Stomach (tissue), 8 donors: ENCODE measurements at regions not wholly inside any gene's neighbourhood (a gene's known extent, or its start where the extent isn't known, plus 50 kb on each side); places are given as distances from the start of the nearest gene placed in this dataset.

Experiments used
- DNase-seq, 2 donors: peaks; one replicate each; pipeline versions ENCODE4 v3.0.0 to v3.0.0-alpha.2; 2013 to 2019
- H3K27ac ChIP-seq, 5 donors: fragments of 200-600 bp in 4 of 5; sonication (generic) in 4 of 5; one replicate each; pipeline ENCODE4 v1.5.1; 2013 to 2019; ENCODE audit warnings: mild to moderate bottlenecking in 1 of 5, moderate library complexity in 1 of 5
- H3K27me3 ChIP-seq, 3 donors: fragments of 200-600 bp; sonication (generic); one replicate each; pipeline ENCODE4 v1.5.1; 2017 to 2019; ENCODE audit warnings: mixed run types in 1 of 3
- H3K36me3 ChIP-seq, 4 donors: fragments of 200-600 bp; sonication (generic); 1 replicate in 3 of 4; 2 replicates in 1 of 4; pipeline ENCODE4 v1.5.1; 2016 to 2019
- H3K4me1 ChIP-seq, 4 donors: fragments of 200-600 bp; sonication (generic); one replicate each; pipeline ENCODE4 v1.5.1; 2016 to 2019
- H3K4me3 ChIP-seq, 4 donors: fragments of 200-600 bp; sonication (generic) in 3 of 4; one replicate each; pipeline ENCODE4 v1.5.1; 2016 to 2019; ENCODE audit warnings: mild to moderate bottlenecking in 1 of 4
- H3K9me3 ChIP-seq, 4 donors: fragments of 200-600 bp; sonication (generic); one replicate each; pipeline ENCODE4 v1.5.1; 2016 to 2019
- EP300 ChIP-seq: sonication (generic); formaldehyde crosslinking; IDR thresholded peaks from one replicate; pipeline ENCODE4 v1.6.1; 2017; ENCODE audit warnings: antibody characterized with exemption
- POLR2A ChIP-seq, 4 donors: fragments of 450-650 bp; IDR thresholded peaks; one replicate each; pipeline ENCODE4 v1.6.1; 2016; ENCODE audit warnings: antibody characterized with exemption in 4 of 4, control low read depth in 2 of 4, mild to moderate bottlenecking in 1 of 4, moderate library complexity in 1 of 4
- POLR2AphosphoS5 ChIP-seq, 3 donors: sonication (generic); formaldehyde crosslinking; IDR thresholded peaks; one replicate each; pipeline ENCODE4 v1.6.1; 2016; ENCODE audit warnings: antibody characterized with exemption in 3 of 3
- WGBS, 5 donors: extraction: QIAGEN DNeasy Blood & Tissue Kit in 3 of 5; methylation state at CpG; one replicate each; pipeline versions ENCODE4 v1.1.5 to v1.1.7; 2013 to 2018; 5-methylcytosine and 5-hydroxymethylcytosine counted together
- intact Hi-C: fragments of 100-400 bp; cut with DNase I; formaldehyde crosslinking; loops from one replicate; pipeline ENCODE4 v1.15.1; 2023; ENCODE audit warnings: low total_unique reads
- TF ChIP-seq, protein P1 (sequence below), 7 experiments: fragments of 450-650 bp in 4 of 7; fragments of 200-600 bp in 3 of 7; sonication (generic) in 3 of 7; IDR thresholded peaks; one replicate each; pipeline ENCODE4 v1.5.1; 2016 to 2019; ENCODE audit warnings: antibody characterized with exemption in 7 of 7, control low read depth in 2 of 7, mild to moderate bottlenecking in 1 of 7
- donor health status: healthy with polysubstance abuse.
- donor health status: Bipolar disorder and iron deficiency.
- donor health status: healthy.

DNA sequence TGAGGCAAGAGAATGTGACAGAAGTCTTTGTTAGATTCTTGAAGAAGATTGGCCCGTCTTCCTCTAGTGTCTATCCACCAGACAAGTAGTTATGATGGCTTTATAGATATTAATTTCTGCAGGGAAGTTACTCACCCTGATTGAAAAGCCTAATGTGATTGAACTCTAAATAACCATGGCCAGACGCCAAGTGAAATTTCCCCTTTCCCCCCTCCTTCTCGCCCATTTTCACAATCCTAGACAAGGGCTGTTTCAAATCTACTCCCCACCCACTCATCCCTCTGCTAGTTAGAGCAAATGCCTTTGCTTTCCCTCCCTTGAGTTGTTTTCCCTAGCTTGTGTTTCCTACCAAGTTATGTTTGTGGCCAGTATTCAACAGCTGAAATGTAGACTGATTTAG lies 182.5 kb downstream of the TMEM167A start:
- Histone ChIP-seq H3K27me3 (no peaks in the 10 kb centered on the region), H3K4me3 (no peak overlapping the region), H3K27ac (no peak overlapping the region), H3K9me3 (no peaks in the 10 kb centered on the region), H3K4me1 (no peaks in the 10 kb centered on the region), H3K36me3 (no peaks in the 10 kb centered on the region)
- intact Hi-C loops, result no loop called here
- TF ChIP-seq POLR2A (IDR thresholded peaks at IDR 0.05), result no peak
- no peak for TF ChIP-seq POLR2AphosphoS5 (IDR thresholded peaks at IDR 0.05)
- TF ChIP-seq, protein P1, sequence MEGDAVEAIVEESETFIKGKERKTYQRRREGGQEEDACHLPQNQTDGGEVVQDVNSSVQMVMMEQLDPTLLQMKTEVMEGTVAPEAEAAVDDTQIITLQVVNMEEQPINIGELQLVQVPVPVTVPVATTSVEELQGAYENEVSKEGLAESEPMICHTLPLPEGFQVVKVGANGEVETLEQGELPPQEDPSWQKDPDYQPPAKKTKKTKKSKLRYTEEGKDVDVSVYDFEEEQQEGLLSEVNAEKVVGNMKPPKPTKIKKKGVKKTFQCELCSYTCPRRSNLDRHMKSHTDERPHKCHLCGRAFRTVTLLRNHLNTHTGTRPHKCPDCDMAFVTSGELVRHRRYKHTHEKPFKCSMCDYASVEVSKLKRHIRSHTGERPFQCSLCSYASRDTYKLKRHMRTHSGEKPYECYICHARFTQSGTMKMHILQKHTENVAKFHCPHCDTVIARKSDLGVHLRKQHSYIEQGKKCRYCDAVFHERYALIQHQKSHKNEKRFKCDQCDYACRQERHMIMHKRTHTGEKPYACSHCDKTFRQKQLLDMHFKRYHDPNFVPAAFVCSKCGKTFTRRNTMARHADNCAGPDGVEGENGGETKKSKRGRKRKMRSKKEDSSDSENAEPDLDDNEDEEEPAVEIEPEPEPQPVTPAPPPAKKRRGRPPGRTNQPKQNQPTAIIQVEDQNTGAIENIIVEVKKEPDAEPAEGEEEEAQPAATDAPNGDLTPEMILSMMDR (IDR thresholded peaks at IDR 0.05), result no peak
- no peak for TF ChIP-seq EP300
- peak in 1 of 2 donors; percentile 69 for DNase-seq
- WGBS, 5 donors, result 27 to 35% (median 31%) methylated on average over 3 of the region's 3 CpGs

DNA sequence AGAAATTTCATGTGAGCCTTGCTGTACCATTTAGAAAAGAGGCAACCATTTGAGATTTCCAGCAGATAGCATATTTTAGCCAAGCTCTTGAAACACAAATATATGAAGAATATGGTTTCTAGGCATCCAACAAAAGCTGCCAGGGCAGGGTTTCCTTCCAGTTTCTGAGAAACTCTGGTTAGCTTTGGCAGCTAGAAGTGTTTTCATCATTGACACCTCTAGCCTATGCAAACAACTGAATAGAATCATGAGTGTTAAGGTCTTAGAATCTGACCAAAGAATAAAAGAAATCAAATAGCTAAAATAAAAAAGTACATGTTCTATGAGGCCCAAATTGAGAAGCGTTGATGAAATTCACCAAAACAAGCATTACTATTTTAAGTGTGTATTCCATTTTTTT lies 188.1 kb downstream of the TMEM167A start:
- DNase-seq, result no peak
- Histone ChIP-seq H3K36me3 (no peaks in the 10 kb centered on the region), H3K9me3 (no peaks in the 10 kb centered on the region), H3K27ac (no peak overlapping the region), H3K27me3 (no peaks in the 10 kb centered on the region), H3K4me3 (no peak overlapping the region), H3K4me1 (no peaks in the 10 kb centered on the region)
- intact Hi-C loops, result no loop called here
- WGBS, 5 donors, result 91 to 100% (median 94%) methylated on average over 1 of the region's 1 CpG
- TF ChIP-seq POLR2AphosphoS5 (IDR thresholded peaks at IDR 0.05) (no peak), EP300 (no peak), POLR2A (IDR thresholded peaks at IDR 0.05) (no peak)
- TF ChIP-seq, protein P1 (IDR thresholded peaks at IDR 0.05), result no peak

GRCh38 chr5:82886911-82887310 lies 190.3 kb downstream of the TMEM167A start:
- 61 to 71% (median 63%) methylated on average over 1 of the region's 1 CpG for WGBS, 5 donors
- DNase-seq, result no peak
- intact Hi-C loops, result no loop called here
- H3K27me3 ChIP-seq, result no peaks in the 10 kb centered on the region
- H3K27ac ChIP-seq, result no peak overlapping the region
- no peaks in the 10 kb centered on the region for H3K9me3 ChIP-seq
- no peak overlapping the region for H3K4me3 ChIP-seq
- TF ChIP-seq, protein P1 (IDR thresholded peaks at IDR 0.05), result no peak
- no peak for TF ChIP-seq POLR2A (IDR thresholded peaks at IDR 0.05)
- no peak for TF ChIP-seq EP300
- no peaks in the 10 kb centered on the region for H3K4me1 ChIP-seq
- no peaks in the 10 kb centered on the region for H3K36me3 ChIP-seq

DNA sequence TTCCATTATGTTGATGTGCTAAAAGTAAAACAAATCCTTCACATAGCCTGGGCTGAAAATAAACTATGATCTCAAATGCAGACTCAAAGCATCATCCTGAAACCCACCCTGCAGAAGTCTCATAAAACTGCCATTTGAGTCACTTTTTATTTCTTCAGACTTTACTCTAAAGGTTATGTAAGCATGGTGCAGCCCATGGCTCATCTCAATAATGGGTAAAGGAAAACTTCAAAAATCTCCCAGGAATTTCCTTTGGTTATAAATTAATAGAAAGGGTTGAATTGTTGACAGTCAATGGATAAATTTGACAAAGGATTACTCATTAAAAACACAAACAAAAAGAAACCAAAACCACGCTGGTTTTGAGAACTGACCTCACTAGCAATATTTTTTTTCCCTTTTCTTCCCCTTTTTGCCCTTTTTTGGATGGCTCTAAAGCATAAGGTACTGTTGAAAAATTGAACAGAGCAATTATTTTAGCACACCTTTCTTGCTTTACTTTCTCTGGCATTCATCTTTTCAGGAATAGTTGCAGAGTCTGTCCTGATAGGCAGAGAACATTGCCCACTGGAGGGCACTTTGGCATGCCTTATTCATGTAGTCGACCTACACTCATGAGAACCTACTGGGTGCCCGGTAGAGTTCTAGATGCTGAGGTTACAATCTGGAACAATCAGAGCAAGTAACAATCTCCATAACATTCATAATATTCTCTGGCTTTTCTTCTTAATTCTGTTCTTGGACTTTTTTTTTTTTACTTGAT lies 191.4 kb downstream of the TMEM167A start:
- Histone ChIP-seq H3K9me3 (peaks cover 0 to 6% (median 2%) of the 10 kb centered on the region in 4 donors), H3K4me1 (no peaks in the 10 kb centered on the region), H3K4me3 (no peak overlapping the region), H3K27ac (no peak overlapping the region), H3K36me3 (no peaks in the 10 kb centered on the region), H3K27me3 (no peaks in the 10 kb centered on the region)
- TF ChIP-seq POLR2A (IDR thresholded peaks at IDR 0.05) (no peak), POLR2AphosphoS5 (IDR thresholded peaks at IDR 0.05) (no peak)
- no peak for DNase-seq
- WGBS, 5 donors, result 15 to 51% (median 47%) methylated on average over 3 of the region's 3 CpGs
- intact Hi-C loops, result no loop called here

GRCh38 chr5:82884821-82885471 lies 192.2 kb downstream of the TMEM167A start:
- no peak overlapping the region for H3K4me3 ChIP-seq
- no peaks in the 10 kb centered on the region for H3K4me1 ChIP-seq
- no peak overlapping the region for H3K27ac ChIP-seq
- H3K27me3 ChIP-seq, result no peaks in the 10 kb centered on the region
- peaks cover 0 to 14% (median 9%) of the 10 kb centered on the region in 4 donors for H3K9me3 ChIP-seq
- TF ChIP-seq EP300, result no peak
- no peak for TF ChIP-seq POLR2A (IDR thresholded peaks at IDR 0.05)
- TF ChIP-seq, protein P1 (IDR thresholded peaks at IDR 0.05), result no peak
- no peak for TF ChIP-seq POLR2AphosphoS5 (IDR thresholded peaks at IDR 0.05)
- no peak for DNase-seq
- no peaks in the 10 kb centered on the region for H3K36me3 ChIP-seq
- intact Hi-C loops, result no loop called here
- 57 to 71% (median 60%) methylated on average over 5 of the region's 5 CpGs for WGBS, 5 donors
